Activated CD4-positive, CD25-positive, alpha-beta regulatory T cell (primary cell): ENCODE measurements at regions not wholly inside any gene's neighbourhood (a gene's known extent, or its start where the extent isn't known, plus 50 kb on each side); places are given as distances from the start of the nearest gene placed in this dataset.

ENCODE experiments used
- DNase-seq, 4 experiments: peaks; one replicate each; lab custom pipeline; 2025; lab: John Stamatoyannopoulos, UW

DNA sequence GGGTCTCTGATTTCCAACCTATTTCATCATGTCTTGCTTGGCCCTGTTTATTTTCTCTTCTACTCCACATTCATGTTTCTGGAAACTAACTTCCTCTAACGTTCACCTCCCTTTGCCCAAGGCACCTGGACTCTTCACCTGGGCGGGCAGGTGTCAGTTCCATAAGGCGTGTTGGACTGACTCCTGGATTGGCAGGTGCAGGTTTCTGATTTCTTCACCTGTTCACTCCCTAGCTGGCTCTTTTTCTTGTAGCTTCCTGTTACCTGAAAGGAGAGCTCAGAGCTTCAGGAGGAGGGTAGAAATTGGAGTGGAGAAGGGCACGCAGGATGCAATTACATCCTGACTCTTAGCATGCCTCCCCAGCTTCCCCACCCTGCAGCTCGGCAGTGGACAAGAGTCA lies 350.8 kb upstream of the KLF3 start:
- no peak for DNase-seq

DNA sequence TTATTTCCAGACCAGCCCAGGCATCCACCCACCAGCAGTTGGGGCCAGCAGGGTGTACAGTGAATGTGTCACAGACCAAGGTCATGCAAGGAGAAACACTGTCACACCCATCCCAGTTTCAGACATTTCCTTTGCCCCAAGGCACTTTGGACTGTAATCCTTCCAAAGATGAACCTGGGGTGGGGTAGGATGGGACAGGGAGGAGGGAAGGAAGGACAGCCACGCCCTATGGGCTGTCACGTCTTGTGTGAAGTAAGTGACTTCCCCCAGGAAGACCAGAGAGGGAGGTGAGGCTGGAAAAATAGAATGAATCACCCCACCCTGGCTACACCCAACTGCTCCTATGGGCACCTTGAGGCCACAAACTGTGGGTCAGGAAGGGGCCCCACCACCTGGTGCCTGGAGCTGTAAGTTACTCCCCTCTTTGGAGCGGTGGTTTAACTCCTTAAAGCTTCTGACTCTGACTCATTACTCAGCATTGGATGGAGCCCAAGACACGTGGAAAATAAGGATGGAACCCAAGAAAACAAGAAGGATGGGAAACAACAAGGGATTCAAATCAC lies 349.9 kb upstream of the KLF3 start:
- DNase-seq: no peak

DNA sequence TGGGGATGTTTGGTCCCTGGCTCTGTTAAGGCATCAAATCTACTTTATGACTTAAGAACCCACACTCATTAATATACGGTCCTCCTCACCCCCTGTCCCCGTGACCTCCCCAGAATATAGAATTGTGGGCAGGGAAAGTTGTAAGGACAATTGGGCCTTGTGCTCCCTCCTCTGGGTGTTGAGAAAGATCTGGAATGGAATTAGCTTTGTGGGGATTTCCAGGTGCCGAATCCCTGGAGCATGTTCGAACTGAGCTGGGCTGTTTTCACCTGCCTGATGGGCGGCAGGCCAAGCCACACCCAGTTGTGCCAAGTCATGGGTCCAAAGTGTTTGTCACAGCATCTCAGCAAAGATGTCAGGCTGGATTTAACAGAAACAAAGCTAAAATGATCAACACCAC lies 349.3 kb upstream of the KLF3 start:
- no peak for DNase-seq

DNA sequence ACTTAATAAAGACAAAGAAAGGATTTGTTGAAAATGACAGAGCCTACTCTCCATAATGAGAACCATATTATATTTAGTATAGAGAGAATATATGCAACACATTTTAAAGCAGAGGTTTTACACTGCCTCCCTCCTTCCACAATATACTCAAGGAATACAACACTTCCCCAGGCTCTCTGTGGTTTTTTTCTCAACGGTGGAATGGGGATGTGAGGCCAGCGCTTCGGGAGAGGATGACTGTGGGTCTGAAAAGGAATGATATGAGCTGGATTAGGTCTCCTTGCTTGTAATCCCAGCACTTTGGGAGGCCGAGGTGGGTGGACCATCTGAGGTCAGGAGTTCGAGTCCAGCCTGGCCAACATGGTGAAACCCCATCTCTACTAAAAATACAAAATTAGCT lies 348.7 kb upstream of the KLF3 start:
- DNase-seq: no peak

DNA sequence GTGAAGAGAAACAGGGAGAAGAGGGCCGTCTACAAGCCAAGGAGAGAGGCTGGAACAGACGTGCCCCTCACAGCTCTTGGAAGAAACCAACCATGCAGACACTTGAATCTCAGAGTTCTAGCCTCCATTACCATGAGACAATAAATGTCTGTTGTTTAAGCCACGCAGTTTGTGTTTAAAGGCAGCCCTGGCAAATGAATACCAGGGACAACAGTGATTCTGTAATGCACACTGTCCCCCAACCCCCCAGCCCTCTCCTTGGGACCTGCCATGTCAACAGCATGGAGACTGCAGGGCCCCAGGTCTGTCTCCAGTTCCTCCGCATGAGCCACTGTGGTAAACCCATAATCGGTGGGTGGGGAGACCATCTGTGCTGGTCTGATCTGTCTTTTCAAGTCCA lies 348.0 kb upstream of the KLF3 start:
- DNase-seq: no peak

DNA sequence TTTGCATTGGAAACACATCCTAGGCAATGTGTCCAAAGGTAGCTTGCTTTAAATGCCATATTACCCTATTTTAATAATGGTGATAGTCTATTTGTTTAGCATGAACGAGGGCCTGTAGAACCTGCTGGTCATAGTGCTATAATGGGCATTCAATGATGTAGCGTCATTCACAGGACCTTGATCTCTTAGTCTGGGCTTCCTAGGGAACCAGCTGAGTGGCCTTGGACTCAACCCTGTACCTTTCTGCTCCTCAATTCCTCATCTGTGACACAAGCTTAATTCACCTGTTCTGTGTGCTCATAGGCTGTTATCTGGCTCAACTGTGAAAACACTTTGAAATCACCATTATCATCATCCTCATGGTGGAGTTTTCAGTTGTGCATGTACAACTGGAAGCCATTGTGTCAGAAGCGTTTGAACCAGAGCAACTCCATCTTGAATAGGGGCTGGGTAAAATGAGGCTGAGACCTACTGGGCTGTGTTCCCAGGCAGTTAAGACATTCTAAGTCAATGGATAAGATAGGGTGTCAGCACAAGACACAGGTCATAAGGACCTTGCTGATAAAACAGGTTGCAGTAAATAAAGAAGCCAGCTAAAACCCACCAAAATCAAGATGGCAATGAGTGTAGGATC lies 346.8 kb upstream of the KLF3 start:
- DNase-seq: no peak

DNA sequence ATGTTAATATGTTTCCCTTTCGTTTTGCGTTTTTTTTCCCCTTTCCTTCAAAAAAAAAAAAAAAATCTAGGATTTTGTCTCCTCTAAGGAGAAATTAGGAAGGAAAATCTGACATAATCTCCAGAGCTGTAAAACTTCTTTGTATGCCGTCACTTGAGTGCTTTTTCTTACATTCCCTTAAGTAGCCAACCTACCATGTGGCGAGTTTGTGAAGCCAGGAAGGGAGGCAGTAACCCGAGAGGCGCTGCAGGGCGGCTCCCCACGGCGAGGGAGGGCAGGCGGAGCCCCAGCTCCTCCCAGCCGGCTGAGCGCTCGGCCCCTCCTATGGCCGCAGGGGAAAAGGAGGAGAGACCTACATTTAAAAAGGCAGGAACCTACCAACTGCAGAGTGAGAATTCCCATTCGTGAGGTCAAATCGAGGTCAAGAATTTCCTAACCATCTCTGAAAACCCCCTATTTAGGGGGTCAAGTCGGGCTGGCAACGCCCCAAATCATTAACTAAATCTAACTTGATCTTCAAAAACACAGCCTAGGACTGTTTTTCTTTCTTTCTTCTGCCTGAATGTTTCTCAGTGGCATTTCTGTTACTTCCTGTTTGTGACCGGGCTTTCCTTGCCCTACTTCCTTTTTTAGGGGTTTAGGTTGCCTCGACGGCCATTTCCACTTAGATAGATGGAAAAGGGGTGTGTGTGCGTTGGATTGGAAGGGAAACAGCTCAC lies 345.1 kb upstream of the KLF3 start:
- peak; percentile 12 to 45 (median 24) for DNase-seq

DNA sequence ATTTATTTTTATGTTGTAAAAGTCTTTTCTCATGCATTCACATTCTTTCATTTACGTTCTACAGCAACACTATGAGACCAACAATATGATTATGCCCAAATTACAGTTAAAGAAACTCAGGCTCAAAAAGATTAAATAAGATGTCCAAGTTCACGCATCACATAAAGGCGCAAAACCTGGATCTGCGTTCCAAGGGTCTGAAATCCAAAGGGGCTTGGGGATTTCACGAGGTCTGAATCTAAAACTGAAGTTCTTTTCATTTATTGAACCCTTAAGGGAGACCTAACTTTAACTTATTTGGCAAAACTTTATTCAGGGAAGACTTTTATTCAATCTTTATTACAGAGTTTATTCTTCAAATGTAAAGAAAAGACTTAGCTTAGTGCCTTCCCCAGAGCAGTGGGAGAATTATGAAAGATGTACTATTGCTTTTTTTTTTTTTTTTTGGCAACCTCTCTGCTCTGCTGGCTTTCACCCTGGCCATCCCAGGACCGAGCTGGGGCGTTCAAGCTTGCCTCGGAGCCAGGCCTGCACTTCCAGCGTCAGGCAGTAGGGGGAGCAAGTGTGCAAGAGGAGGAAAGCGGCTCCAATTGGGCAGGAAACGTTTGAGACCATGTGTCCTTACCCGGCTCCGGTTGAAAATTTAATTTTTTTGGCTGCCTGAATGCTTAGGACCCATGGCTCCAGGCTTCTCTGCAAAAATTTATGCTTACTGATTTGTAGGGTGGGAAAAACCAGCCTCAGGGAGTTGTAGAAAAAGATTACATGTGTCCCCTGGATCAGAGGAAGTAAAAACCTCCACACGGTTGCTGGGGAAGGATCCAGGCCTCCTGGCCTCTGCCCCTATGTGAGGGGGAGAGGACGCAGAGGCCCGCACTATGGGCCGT lies 344.3 kb upstream of the KLF3 start:
- peak; percentile 72 to 99 (median 88) for DNase-seq

DNA sequence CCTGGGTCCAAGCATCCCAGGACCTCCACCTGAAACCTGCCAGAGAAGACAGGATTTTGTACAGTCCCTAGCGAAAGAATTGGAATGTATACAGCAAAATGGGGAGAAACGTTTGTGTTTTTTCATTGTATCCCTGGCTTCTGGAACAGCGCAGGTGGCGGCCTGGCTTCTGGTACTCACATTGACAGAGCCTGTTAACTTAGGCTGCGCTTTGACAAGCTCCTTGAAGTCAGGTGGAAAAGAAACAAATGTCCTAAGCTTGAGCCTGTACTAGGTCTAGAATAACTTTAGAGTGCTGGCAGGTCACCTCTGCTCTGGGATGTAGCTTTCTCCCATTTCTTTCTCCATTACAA lies 343.7 kb upstream of the KLF3 start:
- DNase-seq: no peak

DNA sequence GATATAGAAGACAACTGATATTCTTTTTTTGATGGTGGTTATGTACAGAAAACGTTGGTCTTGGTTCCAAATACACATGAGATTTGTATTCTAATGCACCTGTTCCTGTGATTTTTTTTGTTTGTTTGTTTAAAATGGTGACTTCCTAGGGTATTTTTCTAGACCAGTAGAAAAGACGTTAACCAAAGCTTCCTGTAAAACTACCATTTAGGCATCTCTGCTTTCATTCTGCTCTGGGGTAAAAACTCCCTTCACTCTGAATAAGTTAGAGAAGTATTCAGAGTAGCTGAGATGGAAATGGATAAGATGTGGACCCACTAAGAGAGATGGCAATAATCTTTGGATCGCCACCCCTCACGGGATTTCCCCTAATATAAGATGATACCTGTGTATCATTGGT lies 343.2 kb upstream of the KLF3 start:
- DNase-seq: no peak

DNA sequence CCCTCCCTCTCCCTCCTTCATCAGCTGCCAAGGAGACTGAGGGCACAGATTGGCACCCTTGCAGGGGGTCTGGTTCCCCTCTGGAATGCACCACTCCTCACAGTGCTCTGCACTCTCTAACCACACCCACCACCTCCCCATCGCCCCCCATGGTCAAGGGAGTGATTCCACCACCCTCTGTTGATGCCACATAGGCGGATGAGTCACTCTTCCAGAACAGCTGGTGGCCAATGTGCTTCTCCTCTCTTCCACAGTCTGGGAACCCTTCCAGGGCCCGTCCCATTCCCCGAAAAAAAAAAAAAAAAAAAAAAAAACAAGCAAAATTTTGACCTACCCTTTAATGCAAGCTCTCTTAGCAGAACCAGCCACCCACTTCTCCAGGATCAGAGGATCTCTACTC lies 341.3 kb upstream of the KLF3 start:
- DNase-seq: no peak

DNA sequence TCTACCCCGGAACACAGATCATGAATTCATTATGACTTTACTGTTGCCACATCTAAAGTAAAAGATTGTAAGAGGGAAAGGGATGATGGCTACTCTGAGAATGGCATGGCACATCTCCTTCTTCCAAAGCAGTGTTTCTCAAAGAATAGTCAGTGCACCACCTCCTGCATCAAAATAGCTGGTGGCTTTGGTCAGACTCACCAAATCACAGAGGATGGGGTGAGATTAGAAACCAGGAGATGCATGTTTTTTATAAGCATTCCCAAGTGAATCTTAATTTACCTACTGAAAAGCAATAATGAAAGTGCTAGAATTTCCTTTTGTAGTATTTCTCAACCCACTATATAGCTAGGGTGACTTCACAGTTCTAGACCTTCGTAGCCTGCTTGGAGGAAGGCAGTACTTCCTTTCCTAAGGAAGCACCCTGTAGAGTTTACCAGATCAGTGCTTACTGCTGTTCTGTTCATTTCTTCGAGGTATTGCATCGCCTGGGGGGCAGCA lies 340.8 kb upstream of the KLF3 start:
- DNase-seq: no peak

DNA sequence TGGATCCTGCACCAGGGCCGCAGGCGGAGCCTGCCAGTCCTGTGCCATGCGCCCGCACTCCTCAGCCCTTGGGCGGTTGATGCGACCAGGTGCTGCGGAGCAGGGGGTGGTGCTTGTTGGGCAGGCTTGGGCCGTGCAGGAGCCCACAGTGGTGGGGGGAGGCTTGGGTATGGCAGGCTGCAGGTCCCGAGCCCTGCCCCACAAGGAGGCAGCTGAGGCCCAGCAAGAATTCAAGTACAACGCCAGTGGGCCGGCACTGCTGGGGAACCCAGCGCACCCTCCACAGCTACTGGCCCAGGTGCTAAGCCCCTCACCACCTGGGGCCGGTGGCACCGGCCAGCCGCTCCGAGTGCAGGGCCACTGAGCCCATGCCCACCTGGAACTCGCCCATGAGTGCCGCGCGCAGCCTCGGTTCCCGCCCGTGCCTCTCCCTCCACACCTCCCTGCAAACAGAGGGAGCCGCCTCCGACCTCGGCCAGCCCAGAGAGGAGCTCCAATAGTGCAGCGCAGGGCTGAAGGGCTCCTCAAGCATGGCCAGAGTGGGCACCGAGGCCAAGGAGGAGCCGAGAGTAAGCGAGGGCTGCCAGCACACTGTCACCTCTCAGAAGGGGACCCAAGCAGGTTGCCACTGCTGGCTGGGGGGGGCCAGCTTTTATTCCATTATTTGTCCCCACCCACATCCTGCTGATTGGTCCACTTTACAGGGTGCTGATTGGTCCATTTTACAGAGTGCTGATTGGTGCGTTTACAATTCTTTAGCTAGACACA lies 339.0 kb upstream of the KLF3 start:
- DNase-seq: no peak

DNA sequence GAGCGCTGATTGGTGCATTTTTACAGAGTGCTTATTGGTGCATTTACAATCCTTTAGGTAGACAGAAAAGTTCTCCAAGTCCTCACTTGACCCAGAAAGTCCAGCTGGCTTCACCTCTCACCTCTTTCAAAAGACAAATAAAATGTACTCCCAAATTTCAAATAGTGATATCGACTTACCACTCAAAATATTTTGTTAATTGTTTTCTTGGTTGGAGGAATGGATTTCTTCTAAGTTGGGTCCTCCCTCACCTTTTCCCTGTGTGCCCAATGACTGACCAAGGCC lies 338.4 kb upstream of the KLF3 start:
- no peak for DNase-seq

DNA sequence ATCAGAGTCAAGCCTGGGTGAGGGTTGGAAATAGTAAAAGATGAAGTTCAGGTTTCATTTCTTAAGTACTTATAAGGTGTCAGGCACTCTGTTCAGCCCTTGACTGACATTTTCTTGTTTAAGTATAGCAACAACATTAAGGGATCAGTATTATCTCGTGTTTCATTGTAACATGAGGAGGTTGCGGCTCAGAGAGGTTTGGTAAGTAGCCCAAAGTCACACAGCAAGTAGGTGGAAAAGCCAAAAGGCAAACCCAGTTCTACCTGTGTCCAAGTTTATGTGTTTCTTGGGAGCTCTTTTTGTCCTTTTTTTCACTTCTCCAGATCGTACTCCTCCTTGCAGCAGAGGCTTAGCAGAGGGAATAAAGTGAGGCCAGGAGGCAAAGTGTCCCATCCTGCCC lies 337.5 kb upstream of the KLF3 start:
- DNase-seq: no peak

DNA sequence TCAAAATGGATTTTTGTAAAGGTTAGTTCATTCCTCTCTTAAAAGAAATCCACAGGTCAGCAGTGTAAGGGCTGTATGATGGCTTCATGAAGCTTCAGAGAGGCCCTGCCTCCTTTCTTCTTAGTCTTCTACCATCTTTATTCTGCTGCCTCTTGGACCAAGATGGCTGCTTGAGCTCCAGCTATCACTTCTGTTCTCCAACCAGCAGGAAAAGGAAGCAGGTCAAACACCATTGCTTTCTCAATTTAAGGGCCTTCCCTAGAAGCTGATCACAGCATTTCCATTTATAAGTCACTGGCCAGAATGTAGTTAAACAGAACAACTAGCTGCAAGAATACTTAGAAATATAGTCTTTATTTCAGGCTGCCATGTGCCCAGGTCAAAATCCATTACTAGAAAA lies 336.8 kb upstream of the KLF3 start:
- no peak for DNase-seq

DNA sequence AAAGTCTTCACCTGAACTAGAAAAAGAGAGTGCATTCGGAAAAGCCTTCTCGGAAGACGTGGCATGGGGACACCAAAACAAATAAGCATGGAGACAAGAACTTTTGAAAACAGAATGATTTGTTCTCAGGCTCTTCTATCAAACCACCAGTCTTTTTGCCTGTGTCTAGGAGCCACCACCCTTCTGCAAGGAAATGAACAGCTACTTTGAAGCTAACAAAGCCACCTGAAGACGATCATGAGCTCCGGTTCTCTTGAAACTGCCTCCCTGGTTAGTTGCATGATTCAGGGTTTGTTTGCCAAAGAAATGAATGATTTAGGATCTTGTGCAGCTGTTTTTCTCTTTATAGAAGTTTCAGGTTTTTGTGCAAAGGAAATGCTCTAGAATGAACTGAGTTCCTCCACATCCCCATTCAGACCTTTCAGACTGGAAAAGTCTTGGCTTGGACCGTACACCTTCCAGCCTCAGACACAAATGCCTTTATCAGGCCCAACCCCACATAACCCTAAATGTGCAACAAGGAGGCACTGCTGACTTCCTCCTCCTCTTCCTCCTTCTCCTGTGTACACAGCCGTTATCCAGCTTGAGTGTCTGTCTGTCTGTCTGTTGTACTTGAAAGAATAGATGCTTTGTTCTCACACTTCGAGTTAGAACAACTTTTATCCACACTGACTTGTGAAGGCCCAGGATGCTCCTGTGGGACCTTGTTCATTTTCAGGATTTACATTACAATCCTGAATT lies 334.8 kb upstream of the KLF3 start:
- no peak for DNase-seq

DNA sequence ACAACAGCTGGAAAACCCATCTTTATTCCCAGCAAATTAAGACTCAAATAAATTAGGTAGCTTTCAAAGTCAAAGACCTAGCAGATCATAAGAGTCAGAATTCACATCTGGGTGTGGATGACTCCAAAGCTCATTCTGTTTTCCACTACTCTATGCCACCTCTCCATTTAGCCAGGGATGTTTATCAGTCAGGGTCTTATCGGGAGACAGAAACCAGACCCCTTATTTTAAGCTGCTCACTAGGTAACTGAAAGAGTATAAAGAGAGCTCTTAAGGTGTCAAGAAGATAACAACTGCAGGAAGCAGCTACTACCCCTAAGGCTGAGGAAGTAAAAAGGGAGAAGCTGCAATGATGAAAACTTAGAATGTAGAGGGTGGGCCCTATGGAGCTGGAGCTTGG lies 333.7 kb upstream of the KLF3 start:
- DNase-seq: no peak

DNA sequence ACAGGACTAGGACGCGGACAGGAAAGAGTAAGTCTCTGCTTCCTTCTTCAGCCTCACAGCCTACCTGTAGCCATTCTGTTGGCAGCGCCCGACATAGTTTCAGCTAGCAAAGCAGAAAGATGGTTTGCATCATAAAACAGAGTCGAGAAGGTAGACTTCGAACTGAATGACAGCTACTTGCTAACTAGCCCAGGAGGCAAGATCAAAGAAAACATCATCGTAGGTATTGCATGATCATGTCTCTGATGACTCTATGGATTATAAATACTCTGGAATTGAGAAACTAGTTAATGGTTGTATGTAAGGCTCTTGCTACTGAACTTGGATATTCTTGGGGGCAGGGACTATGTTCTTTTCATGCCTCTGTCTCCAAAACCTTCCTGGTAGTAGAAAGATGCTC lies 333.1 kb upstream of the KLF3 start:
- no peak for DNase-seq

DNA sequence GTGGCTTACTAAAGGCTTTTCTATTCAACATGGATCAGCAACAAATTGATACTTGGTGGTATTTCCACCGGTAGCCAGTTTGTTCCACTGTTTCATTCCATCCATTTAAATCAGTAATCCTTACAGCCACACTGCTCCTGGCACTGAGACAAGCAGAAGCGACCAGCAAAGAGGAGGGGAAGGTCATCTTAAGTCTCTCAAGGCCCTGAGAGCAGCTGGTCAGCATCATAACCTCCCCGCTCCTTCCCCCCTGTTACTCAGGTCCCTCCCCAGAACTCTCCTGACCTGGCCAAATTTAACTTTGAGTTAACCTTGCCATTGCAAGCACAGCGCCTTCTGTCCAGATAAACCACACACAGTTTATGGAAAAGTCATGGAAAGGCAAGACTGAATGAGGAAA lies 331.3 kb upstream of the KLF3 start:
- DNase-seq: no peak

DNA sequence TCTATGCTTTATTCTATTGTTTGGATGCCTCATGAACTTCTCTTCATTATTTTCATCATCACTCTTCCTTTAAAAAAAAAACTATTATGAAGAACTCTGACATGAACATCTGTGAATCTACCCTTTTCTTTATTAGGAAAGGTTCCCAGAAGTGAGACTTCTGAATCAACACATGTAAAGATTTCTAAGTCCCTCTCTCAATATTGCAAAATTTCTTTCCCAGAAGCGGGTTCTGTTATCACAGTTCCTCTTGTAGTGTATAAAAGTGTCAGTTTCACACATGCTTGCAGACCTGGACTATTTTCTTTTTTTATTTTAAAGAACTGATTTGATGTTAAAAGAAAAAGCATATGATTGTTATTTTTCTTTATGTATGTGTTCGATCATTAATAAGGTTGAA lies 330.8 kb upstream of the KLF3 start:
- no peak for DNase-seq
